Esophagus squamous epithelium (tissue), 4 donors: ENCODE measurements at regions not wholly inside any gene's neighbourhood (a gene's known extent, or its start where the extent isn't known, plus 50 kb on each side); places are given as distances from the start of the nearest gene placed in this dataset.

Experiments
- CTCF ChIP-seq, 6 experiments: fragments of 450-650 bp in 4 of 6; fragments of 200-600 bp in 2 of 6; sonication (generic) in 2 of 6; IDR thresholded peaks; one replicate each; pipeline ENCODE4 v1.5.1; 2016 to 2019; ENCODE audit warnings: antibody characterized with exemption in 6 of 6, mild to moderate bottlenecking in 4 of 6, moderate library complexity in 4 of 6
- POLR2A ChIP-seq, 4 donors: fragments of 450-650 bp; IDR thresholded peaks; one replicate each; pipeline ENCODE4 v1.6.1; 2017; ENCODE audit warnings: antibody characterized with exemption in 4 of 4, mild to moderate bottlenecking in 4 of 4, moderate library complexity in 3 of 4

- no peak for TF ChIP-seq CTCF (IDR thresholded peaks at IDR 0.05)
- no peak for TF ChIP-seq POLR2A (IDR thresholded peaks at IDR 0.05)
Observed at GRCh38 chr5:159697530-159697929, 218.8 kb upstream of the ADRA1B start.
